Panc1 (cell line): ENCODE measurements at regions not wholly inside any gene's neighbourhood (a gene's known extent, or its start where the extent isn't known, plus 50 kb on each side); places are given as distances from the start of the nearest gene placed in this dataset.

Source experiments
- POLR2AphosphoS5 ChIP-seq: IDR thresholded peaks from 2 replicates; pipeline ENCODE4 v1.6.1; 2012; ENCODE audit warnings: mild to moderate bottlenecking, low read depth, low read length, moderate library complexity
- REST ChIP-seq, 2 experiments: IDR thresholded peaks; 2 replicates each; pipeline ENCODE4 v1.6.1; 2011 to 2012; ENCODE audit warnings: low read depth in 2 of 2, control low read depth in 1 of 2, low read length in 1 of 2, mild to moderate bottlenecking in 1 of 2, moderate library complexity in 1 of 2; ENCODE audit not compliant: insufficient read depth in 1 of 2
- TCF7L2 ChIP-seq: IDR thresholded peaks from 2 replicates; pipeline ENCODE4 v1.6.1; 2011; ENCODE audit warnings: mild to moderate bottlenecking, low read depth, low read length, inconsistent platforms
- TF ChIP-seq, protein P1 (sequence below): fragments of 450-650 bp; IDR thresholded peaks from 2 replicates; pipeline ENCODE4 v1.5.1; 2017; ENCODE audit warnings: mild to moderate bottlenecking

- no peak for TF ChIP-seq POLR2AphosphoS5
- TF ChIP-seq, protein P1, sequence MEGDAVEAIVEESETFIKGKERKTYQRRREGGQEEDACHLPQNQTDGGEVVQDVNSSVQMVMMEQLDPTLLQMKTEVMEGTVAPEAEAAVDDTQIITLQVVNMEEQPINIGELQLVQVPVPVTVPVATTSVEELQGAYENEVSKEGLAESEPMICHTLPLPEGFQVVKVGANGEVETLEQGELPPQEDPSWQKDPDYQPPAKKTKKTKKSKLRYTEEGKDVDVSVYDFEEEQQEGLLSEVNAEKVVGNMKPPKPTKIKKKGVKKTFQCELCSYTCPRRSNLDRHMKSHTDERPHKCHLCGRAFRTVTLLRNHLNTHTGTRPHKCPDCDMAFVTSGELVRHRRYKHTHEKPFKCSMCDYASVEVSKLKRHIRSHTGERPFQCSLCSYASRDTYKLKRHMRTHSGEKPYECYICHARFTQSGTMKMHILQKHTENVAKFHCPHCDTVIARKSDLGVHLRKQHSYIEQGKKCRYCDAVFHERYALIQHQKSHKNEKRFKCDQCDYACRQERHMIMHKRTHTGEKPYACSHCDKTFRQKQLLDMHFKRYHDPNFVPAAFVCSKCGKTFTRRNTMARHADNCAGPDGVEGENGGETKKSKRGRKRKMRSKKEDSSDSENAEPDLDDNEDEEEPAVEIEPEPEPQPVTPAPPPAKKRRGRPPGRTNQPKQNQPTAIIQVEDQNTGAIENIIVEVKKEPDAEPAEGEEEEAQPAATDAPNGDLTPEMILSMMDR: no peak
- no peak for TF ChIP-seq REST (IDR thresholded peaks at IDR 0.05; ENCODE audit: insufficient read depth in 1 of 2, low read depth in 2 of 2, low read length in 1 of 2)
- no peak for TF ChIP-seq TCF7L2
Measured at GRCh38 chr10:3010334-3010733, 57.0 kb upstream of the PFKP start.
